ENCODE measurements at regions not wholly inside any gene's neighbourhood (a gene's known extent, or its start where the extent isn't known, plus 50 kb on each side); places are given as distances from the start of the nearest gene placed in this dataset.

- no peak for TF ChIP-seq REST (IDR thresholded peaks at IDR 0.05)
- no peak for TF ChIP-seq FOXA1 (IDR thresholded peaks at IDR 0.05)
- no peak for TF ChIP-seq ATF3 (IDR thresholded peaks at IDR 0.05)
- TF ChIP-seq HNF4G (IDR thresholded peaks at IDR 0.05) = no peak
- TF ChIP-seq JUND (IDR thresholded peaks at IDR 0.05) = no peak
- no peak for TF ChIP-seq MAX (IDR thresholded peaks at IDR 0.05)
- TF ChIP-seq FOXA2 (IDR thresholded peaks at IDR 0.05) = no peak
These were observed 103.5 kb upstream of the TSC22D1 start (continued) for GRCh38 chr13:44679597-44679996.

DNA sequence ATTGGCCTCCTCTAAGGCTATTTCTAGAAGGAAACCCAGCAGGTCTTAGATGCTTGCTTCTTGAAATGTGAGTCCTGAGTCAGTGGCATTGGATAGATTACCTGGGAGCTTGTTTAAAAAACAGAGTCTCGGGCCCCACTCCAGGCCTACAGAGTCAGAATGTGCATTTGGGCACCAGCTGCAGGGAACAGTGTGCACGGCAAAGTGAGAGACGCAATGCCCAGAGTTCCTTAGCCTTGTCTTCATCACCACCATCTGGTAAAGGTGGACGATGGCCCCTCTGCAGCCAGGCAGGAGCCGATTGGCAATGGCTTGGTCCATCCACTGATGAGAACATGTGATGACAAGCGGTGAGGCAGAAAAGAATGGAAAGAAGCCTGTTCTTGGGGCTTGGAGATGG is 102.1 kb upstream of the TSC22D1 start:
- DNase-seq (ENCODE audit: low spot score) = no peak
- no peak for TF ChIP-seq TAF1 (conservative IDR thresholded peaks at IDR 0.05)
- no peak for TF ChIP-seq FOXA1 (IDR thresholded peaks at IDR 0.05)
- no peak for TF ChIP-seq EGR1 (IDR thresholded peaks at IDR 0.05; ENCODE audit: low read depth in 2 of 2)
- TF ChIP-seq ZBTB33 (IDR thresholded peaks at IDR 0.05) = no peak
- no peak for TF ChIP-seq FOXA2 (IDR thresholded peaks at IDR 0.05)
- TF ChIP-seq JUND (IDR thresholded peaks at IDR 0.05) = no peak
- no peak for TF ChIP-seq RAD21 (IDR thresholded peaks at IDR 0.05)
- H3K9me3 ChIP-seq (ENCODE audit: control insufficient read depth in 4 of 4, low read length in 3 of 4) = no peaks in the 10 kb centered on the region
- no peak overlapping the region for H3K9ac ChIP-seq (ENCODE audit: low read depth in 1 of 2, low read length in 2 of 2)
- 91% methylated on average over 6 of the region's 6 CpGs for WGBS
- no peaks in the 10 kb centered on the region for H3K4me1 ChIP-seq (ENCODE audit: control insufficient read depth in 4 of 4, insufficient read depth in 4 of 4, low read length in 3 of 4)
- H3K27ac ChIP-seq (ENCODE audit: low read depth in 1 of 2, low read length in 2 of 2) = no peak overlapping the region
- H3K36me3 ChIP-seq (ENCODE audit: control insufficient read depth in 4 of 4, insufficient read depth in 3 of 4, low read depth in 1 of 4, low read length in 3 of 4) = no peaks in the 10 kb centered on the region
- no peaks in the 10 kb centered on the region for H3K27me3 ChIP-seq (ENCODE audit: control insufficient read depth in 4 of 4, insufficient read depth in 4 of 4, low read length in 3 of 4)
- no peak overlapping the region for H3K4me3 ChIP-seq (ENCODE audit: low read depth in 1 of 3, low read length in 3 of 3)

- Histone ChIP-seq H3K9me3 (ENCODE audit: control insufficient read depth in 4 of 4, low read length in 3 of 4) (no peaks in the 10 kb centered on the region), H3K27ac (ENCODE audit: low read depth in 1 of 2, low read length in 2 of 2) (no peak overlapping the region), H3K36me3 (ENCODE audit: control insufficient read depth in 4 of 4, insufficient read depth in 3 of 4, low read depth in 1 of 4, low read length in 3 of 4) (no peaks in the 10 kb centered on the region), H3K4me3 (ENCODE audit: low read depth in 1 of 3, low read length in 3 of 3) (no peak overlapping the region), H3K4me1 (ENCODE audit: control insufficient read depth in 4 of 4, insufficient read depth in 4 of 4, low read length in 3 of 4) (no peaks in the 10 kb centered on the region), H3K27me3 (ENCODE audit: control insufficient read depth in 4 of 4, insufficient read depth in 4 of 4, low read length in 3 of 4) (no peaks in the 10 kb centered on the region), H3K9ac (ENCODE audit: low read depth in 1 of 2, low read length in 2 of 2) (no peak overlapping the region)
- 69% methylated on average over 3 of the region's 3 CpGs for WGBS
- DNase-seq (ENCODE audit: low spot score) = no peak
- TF ChIP-seq JUND (IDR thresholded peaks at IDR 0.05) = no peak
- TF ChIP-seq REST (IDR thresholded peaks at IDR 0.05) = no peak
These were observed 100.4 kb upstream of the TSC22D1 start for GRCh38 chr13:44676534-44676933.

Data from liver (tissue), 7 donors.